Vagina (tissue), 2 donors: ENCODE measurements at regions not wholly inside any gene's neighbourhood (a gene's known extent, or its start where the extent isn't known, plus 50 kb on each side); places are given as distances from the start of the nearest gene placed in this dataset.

Experiments
- DNase-seq, 2 donors: peaks; one replicate each; pipeline ENCODE4 v3.0.0-alpha.2; 2017; ENCODE audit errors: extremely low spot score in 2 of 2
- H3K27ac ChIP-seq: fragments of 200-600 bp; sonication (generic); one replicate; pipeline ENCODE4 v1.5.1; 2019
- H3K27me3 ChIP-seq: fragments of 200-600 bp; sonication (generic); one replicate; pipeline ENCODE4 v1.5.1; 2019
- H3K36me3 ChIP-seq, 2 donors: fragments of 200-600 bp; sonication (generic); one replicate each; pipeline ENCODE4 v1.5.1; 2017 to 2019
- H3K4me1 ChIP-seq: fragments of 200-600 bp; sonication (generic); one replicate; pipeline ENCODE4 v1.5.1; 2019
- H3K4me3 ChIP-seq, 2 donors: fragments of 200-600 bp; sonication (generic); 1 replicate in 1 of 2; 2 replicates in 1 of 2; pipeline ENCODE4 v1.5.1; 2016 to 2019
- H3K9me3 ChIP-seq: fragments of 200-600 bp; sonication (generic); one replicate; pipeline ENCODE4 v1.5.1; 2019
- POLR2A ChIP-seq, 2 donors: fragments of 450-650 bp; IDR thresholded peaks; one replicate each; pipeline ENCODE4 v1.6.1; 2017; ENCODE audit warnings: antibody characterized with exemption in 2 of 2, mild to moderate bottlenecking in 2 of 2, moderate library complexity in 2 of 2
- POLR2AphosphoS5 ChIP-seq, 2 donors: sonication (generic); formaldehyde crosslinking; IDR thresholded peaks; one replicate each; pipeline ENCODE4 v1.9.0; 2017; ENCODE audit warnings: antibody characterized with exemption in 2 of 2, mild to moderate bottlenecking in 2 of 2, low read depth in 1 of 2; ENCODE audit not compliant: insufficient read depth in 1 of 2
- intact Hi-C: fragments of 100-400 bp; cut with DNase I; formaldehyde crosslinking; loops from one replicate; pipeline ENCODE4 v1.15.1; 2023
- TF ChIP-seq, protein P1 (sequence below), 3 experiments: fragments of 450-650 bp in 2 of 3; fragments of 200-600 bp in 1 of 3; sonication (generic) in 1 of 3; IDR thresholded peaks; one replicate each; pipeline ENCODE4 v1.5.1; 2017 to 2019; ENCODE audit warnings: antibody characterized with exemption in 3 of 3, mild to moderate bottlenecking in 2 of 3, moderate library complexity in 2 of 3

DNA sequence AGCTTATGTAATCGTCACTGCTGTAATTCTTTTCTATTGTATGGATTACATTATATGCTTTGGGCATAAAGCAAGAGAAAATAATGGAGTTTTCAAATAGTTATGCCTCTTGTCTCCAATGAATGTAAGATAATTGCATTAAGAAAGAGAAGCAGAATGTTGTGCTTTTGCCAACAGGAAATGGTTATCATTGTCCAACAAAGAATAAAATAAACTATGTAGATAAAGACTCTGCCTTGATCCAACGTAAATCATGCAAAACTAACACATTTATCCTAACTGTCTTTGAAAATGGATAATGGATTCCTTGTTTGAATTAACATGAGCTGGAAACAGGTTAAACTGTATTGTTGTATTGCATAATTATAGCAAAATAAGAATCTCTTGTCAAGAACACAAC lies 1709.0 kb downstream of the PCDH7 start:
- no peak for DNase-seq
- no peaks in the 10 kb centered on the region for H3K36me3 ChIP-seq
- H3K4me3 ChIP-seq = no peak overlapping the region
- TF ChIP-seq, protein P1, sequence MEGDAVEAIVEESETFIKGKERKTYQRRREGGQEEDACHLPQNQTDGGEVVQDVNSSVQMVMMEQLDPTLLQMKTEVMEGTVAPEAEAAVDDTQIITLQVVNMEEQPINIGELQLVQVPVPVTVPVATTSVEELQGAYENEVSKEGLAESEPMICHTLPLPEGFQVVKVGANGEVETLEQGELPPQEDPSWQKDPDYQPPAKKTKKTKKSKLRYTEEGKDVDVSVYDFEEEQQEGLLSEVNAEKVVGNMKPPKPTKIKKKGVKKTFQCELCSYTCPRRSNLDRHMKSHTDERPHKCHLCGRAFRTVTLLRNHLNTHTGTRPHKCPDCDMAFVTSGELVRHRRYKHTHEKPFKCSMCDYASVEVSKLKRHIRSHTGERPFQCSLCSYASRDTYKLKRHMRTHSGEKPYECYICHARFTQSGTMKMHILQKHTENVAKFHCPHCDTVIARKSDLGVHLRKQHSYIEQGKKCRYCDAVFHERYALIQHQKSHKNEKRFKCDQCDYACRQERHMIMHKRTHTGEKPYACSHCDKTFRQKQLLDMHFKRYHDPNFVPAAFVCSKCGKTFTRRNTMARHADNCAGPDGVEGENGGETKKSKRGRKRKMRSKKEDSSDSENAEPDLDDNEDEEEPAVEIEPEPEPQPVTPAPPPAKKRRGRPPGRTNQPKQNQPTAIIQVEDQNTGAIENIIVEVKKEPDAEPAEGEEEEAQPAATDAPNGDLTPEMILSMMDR (IDR thresholded peaks at IDR 0.05) = no peak
- TF ChIP-seq POLR2A (IDR thresholded peaks at IDR 0.05) = no peak
- no peak for TF ChIP-seq POLR2AphosphoS5 (IDR thresholded peaks at IDR 0.05; ENCODE audit: insufficient read depth in 1 of 2, low read depth in 1 of 2)
- H3K4me1 ChIP-seq = no peaks in the 10 kb centered on the region
- intact Hi-C loops = no loop called here
- no peak overlapping the region for H3K27ac ChIP-seq
- H3K9me3 ChIP-seq = no peaks in the 10 kb centered on the region
- no peaks in the 10 kb centered on the region for H3K27me3 ChIP-seq

DNA sequence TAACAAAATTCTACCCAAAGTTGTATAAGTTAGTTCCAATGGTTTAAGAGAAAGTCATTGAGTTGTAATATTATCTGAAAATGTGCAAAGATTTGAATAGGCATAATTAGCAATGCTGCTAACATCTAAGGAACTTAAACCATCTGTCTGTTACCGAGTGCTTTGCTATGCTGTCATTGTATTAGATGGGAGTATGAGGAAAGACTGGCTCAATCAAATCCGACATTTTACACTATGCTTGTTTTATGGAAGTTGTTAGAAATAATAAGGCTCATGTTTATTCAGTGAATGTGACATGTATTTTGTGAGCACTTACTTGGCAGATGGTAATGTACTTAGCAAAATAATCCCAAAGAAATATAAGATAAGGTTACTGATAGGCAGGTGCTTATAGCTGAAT lies 1715.1 kb downstream of the PCDH7 start:
- Histone ChIP-seq H3K27me3 (no peaks in the 10 kb centered on the region), H3K9me3 (no peaks in the 10 kb centered on the region), H3K4me1 (no peaks in the 10 kb centered on the region), H3K36me3 (no peaks in the 10 kb centered on the region), H3K27ac (no peak overlapping the region), H3K4me3 (no peak overlapping the region)
- DNase-seq = no peak
- TF ChIP-seq, protein P1 (IDR thresholded peaks at IDR 0.05) = no peak
- TF ChIP-seq POLR2AphosphoS5 (IDR thresholded peaks at IDR 0.05; ENCODE audit: insufficient read depth in 1 of 2, low read depth in 1 of 2) = no peak
- TF ChIP-seq POLR2A (IDR thresholded peaks at IDR 0.05) = no peak
- intact Hi-C loops = no loop called here

DNA sequence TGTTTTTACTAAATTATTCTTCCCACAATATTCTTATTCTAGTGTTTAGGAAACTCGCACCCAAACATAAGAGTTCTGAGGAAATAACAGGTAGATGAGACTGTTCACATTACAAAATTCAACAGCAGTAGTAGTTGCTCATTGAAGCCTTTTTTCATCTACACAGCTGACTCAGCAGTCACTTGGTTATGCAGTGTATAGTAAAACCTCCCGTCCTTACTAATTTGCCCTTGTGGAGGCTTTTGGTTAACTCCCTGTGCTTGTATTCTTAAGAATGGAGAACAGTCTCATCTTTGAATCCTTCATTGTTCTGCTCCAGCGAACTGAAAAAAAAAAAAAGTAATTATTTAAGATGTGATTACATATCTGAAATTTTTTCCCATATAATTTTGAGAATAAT lies 1716.6 kb downstream of the PCDH7 start:
- H3K27me3 ChIP-seq = no peaks in the 10 kb centered on the region
- no peak overlapping the region for H3K27ac ChIP-seq
- intact Hi-C loops = no loop called here

DNA sequence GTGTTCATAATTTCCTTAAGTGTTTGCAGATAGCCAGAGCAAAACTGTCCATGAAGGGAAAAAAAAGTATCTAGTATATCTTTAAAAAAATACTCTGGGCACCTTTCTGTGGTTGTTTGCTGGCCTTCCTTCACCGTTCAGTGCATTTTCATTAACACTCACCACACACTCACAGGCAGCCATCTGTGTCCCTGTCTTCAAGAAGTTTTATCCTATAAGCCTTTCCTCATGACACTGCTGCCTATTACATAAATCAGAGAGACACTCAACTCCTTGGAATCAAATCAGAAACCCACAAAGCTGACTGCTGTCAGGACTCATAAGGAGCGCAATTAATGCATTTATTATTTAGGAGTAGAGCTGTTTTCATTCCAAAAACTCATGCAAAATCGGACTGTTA lies 1720.2 kb downstream of the PCDH7 start:
- Histone ChIP-seq H3K4me1 (no peaks in the 10 kb centered on the region), H3K4me3 (no peak overlapping the region), H3K27ac (no peak overlapping the region), H3K9me3 (no peaks in the 10 kb centered on the region), H3K27me3 (no peaks in the 10 kb centered on the region), H3K36me3 (no peaks in the 10 kb centered on the region)
- no peak for DNase-seq
- intact Hi-C loops = no loop called here
- TF ChIP-seq, protein P1 (IDR thresholded peaks at IDR 0.05) = no peak
- TF ChIP-seq POLR2A (IDR thresholded peaks at IDR 0.05) (no peak), POLR2AphosphoS5 (IDR thresholded peaks at IDR 0.05; ENCODE audit: insufficient read depth in 1 of 2, low read depth in 1 of 2) (no peak)

More for the DNA sequence above, 1716.6 kb downstream of the PCDH7 start:
- H3K4me1 ChIP-seq = no peaks in the 10 kb centered on the region
- TF ChIP-seq POLR2AphosphoS5 (IDR thresholded peaks at IDR 0.05; ENCODE audit: insufficient read depth in 1 of 2, low read depth in 1 of 2) (no peak), POLR2A (IDR thresholded peaks at IDR 0.05) (no peak)
- TF ChIP-seq, protein P1 (IDR thresholded peaks at IDR 0.05) = no peak
- no peaks in the 10 kb centered on the region for H3K36me3 ChIP-seq
- no peaks in the 10 kb centered on the region for H3K9me3 ChIP-seq
- no peak for DNase-seq
- no peak overlapping the region for H3K4me3 ChIP-seq

DNA sequence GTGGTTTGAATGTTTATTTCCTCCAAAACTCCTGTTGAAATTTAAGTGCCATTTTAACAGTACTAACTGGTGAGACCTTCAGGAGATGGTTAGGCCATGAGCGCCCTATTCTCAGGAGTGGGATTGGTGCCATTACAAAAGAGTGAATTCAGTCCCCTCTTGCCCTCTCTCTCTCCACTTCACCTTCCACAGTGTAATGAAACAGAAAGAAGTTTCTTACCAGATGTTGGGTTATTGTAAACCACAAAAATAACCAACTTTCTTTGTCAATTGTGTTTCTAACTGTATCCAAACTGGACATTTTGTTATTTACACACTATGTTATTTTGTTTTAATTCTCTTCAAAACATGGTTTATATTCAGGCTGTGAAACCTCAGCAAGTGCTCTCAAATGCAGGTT lies 1734.3 kb downstream of the PCDH7 start:
- H3K27me3 ChIP-seq = no peaks in the 10 kb centered on the region
- H3K36me3 ChIP-seq = no peaks in the 10 kb centered on the region
- H3K9me3 ChIP-seq = no peaks in the 10 kb centered on the region
- intact Hi-C loops = no loop called here
- H3K27ac ChIP-seq = no peak overlapping the region
- TF ChIP-seq, protein P1 (IDR thresholded peaks at IDR 0.05) = no peak
- TF ChIP-seq POLR2A (IDR thresholded peaks at IDR 0.05) (no peak), POLR2AphosphoS5 (IDR thresholded peaks at IDR 0.05; ENCODE audit: insufficient read depth in 1 of 2, low read depth in 1 of 2) (no peak)
- no peak for DNase-seq
- H3K4me3 ChIP-seq = no peak overlapping the region
- no peaks in the 10 kb centered on the region for H3K4me1 ChIP-seq
